ENCODE measurements at regions not wholly inside any gene's neighbourhood (a gene's known extent, or its start where the extent isn't known, plus 50 kb on each side); places are given as distances from the start of the nearest gene placed in this dataset.
"Not testable (repeated sequence)": the region's sequence is repeated elsewhere in the genome, so short reads cannot be mapped to it uniquely, and the experiment has no call there.

- no peak for DNase-seq
Observed at GRCh38 chr14:84420221-84420620, 1109.7 kb upstream of the FLRT2 start.

DNA sequence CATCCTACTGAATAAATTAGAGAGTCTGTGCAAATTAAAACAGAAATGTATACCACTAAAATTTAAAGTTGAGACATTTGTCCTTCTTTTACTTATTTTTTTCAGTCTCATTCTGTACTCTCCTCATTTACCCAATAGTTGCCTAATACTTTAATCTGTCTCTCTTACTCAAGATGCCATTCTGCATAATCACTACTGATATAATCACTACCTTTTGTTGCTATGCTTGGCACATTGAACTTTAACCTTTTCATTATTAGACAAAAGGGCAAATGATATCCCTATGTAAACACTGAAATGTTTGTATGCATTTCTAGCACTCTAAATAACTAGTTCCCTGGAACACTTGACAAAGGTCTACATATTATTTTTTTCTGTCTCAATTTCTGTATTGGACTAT is 1108.3 kb upstream of the FLRT2 start:
- no peak for DNase-seq

DNA sequence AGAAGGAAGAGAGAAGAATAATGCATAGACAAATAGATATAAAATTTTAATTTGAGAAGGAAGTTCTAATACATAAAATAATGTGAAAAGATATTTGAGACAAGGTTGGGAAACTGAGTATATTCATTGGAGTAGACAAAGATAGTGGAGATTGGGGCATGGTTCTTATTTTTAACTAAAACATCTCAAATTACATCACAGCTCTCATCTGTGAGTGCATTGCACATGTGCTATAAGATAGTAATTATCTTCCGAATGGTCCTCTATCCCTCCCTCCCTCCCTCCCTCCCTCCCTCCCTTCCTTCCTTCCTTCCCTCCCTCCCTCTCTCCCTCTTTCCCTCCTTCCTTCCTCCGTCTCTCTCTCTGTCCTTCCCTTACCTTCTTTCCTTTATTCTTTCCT is 1104.0 kb upstream of the FLRT2 start:
- DNase-seq = no peak

DNA sequence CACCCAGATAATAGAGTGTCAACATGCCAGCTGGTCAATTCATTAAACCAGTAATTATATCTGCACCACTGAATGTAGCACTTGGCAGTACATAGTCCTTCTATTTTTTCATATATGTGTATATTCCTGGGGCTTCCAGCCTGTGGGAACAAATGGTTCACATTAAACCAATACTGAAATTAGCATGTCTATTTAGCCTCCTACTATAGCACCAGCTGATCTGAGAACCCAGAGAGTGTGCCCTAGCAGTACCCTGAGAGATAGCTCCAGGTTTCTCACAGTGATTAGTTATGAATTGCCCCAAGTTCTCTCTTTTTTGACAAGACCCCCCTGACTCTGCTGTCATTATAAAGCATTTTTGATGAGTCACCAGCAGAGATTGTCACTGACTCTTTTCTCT is 1097.3 kb upstream of the FLRT2 start:
- DNase-seq = no peak

- DNase-seq = no peak
Observed at GRCh38 chr14:84433961-84434360, 1096.0 kb upstream of the FLRT2 start.

- no peak for DNase-seq
Observed at GRCh38 chr14:84435820-84436324, 1094.1 kb upstream of the FLRT2 start.

GRCh38 chr14:84436528-84436927 is 1093.4 kb upstream of the FLRT2 start:
- DNase-seq = no peak

DNA sequence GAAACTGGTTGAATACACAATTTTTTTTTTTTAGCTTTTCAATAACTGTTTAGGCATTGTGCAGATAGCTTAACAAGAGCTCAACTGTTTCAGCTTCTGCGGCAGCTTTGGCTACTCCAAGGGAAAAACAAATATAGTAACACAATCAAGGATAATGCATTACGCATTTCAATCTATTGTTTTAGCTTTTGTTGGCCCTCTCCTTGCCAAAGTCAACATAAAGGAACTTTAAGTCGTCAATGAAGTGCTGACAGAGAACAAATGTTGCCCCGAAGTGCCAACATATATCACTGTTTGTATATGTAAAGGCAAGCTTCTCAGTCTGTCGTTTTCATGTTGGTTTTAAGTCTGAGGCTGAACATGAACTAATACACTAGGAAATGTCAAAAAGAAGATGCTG is 1087.4 kb upstream of the FLRT2 start:
- no peak for DNase-seq

- DNase-seq = no peak
Observed at GRCh38 chr14:84445486-84445885, 1084.5 kb upstream of the FLRT2 start.

DNA sequence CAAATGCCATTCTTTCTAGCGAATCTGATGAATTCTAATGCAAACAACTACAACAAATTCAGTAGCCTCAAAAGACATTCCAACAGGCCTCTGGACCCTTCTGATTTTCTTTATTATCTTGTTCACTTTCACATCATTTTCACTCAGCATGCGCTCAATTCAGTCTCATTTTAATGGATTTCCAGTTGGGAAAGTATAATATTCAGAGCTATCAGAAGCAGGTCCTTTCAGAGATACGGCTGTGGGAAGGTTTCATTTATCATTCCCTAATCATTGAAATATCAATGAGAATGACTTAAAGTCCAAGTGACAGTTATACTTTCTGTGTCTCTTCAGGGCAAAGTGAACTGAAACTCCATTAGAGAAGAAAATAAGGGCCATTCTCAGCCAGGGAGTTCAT is 1083.7 kb upstream of the FLRT2 start:
- DNase-seq = no peak

- DNase-seq = no peak
Observed at GRCh38 chr14:84453307-84453950, 1076.5 kb upstream of the FLRT2 start.

- no peak for DNase-seq
Observed at GRCh38 chr14:84454114-84454513, 1075.8 kb upstream of the FLRT2 start.

- DNase-seq = no peak
Observed at GRCh38 chr14:84456946-84457345, 1073.0 kb upstream of the FLRT2 start.

GRCh38 chr14:84458881-84459280 is 1071.1 kb upstream of the FLRT2 start:
- no peak for DNase-seq

DNA sequence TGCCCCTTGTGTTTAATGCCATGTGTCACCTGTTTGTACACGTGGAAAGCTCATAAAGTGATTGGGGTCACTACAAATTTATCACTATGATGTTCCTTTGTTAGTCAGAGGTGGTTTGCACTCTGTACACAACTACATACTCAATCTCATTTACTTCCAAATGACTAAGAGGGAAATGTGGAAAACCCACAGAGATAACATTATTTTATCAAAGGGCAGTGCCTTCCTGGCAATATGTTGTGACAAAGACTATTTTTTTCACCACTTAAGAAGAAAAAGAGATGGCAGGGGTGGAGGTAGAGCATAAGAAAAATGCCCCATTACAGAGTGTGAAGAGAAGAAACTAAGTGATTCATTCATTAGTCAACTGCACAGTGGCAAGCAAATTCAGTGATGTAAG is 1064.1 kb upstream of the FLRT2 start:
- DNase-seq = no peak

GRCh38 chr14:84468153-84468552 is 1061.8 kb upstream of the FLRT2 start:
- no peak for DNase-seq

DNA sequence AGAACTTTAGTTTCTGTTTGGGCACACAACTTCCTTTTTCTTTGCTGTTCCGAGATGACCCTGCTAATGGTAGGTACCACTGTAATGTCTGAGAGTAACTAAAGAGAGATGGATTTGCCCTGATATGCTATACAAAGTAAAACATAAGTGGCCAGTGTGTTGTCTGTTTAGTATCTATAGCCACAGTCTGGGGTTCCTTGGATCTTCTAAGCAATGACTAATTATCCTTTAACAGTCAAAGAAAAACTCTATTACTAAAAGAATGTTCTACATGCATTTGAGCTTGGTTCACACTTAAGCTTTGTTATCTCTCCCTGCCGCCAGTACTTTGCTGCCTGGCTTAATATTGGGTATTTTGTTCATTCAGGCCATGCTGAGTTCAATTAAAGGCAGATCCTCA is 1051.9 kb upstream of the FLRT2 start:
- DNase-seq = no peak

DNA sequence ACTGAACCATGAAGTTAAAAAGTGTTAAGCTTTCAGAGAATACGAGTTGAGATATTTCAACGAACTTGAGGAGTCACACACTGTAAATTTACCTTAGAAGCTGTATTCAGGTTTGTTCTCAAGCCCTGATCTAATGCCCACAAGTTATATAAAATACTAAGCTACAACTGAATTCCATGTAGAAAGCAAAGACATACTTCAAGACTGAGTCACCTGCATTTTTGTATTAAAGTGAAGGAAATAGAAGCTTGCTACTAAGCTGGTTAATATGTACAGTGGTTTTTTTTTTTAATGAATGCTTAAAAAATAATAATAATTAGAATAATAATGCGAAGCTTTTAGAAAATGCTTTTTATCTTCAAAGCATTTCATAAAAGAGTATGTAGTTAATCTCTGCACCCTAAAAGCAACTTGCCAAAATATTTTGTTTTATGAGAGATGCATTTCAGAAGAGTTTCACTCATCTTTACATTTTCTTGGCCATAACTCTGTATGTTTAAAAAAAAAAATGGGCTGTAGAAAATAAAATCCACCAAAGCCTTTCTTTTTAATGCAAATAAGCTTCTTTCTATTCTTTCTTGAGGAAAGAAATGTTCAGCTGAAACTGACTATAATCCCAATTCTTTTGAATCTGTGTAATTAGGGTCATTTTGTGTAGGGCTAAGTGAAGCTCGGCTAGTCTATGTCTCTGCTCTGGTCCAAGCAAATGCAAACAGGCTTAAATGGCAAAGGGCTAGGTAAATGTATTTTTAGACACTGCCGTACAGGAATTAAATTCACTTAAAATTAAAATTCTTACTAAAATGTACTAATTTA is 1047.5 kb upstream of the FLRT2 start:
- DNase-seq = no peak

DNA sequence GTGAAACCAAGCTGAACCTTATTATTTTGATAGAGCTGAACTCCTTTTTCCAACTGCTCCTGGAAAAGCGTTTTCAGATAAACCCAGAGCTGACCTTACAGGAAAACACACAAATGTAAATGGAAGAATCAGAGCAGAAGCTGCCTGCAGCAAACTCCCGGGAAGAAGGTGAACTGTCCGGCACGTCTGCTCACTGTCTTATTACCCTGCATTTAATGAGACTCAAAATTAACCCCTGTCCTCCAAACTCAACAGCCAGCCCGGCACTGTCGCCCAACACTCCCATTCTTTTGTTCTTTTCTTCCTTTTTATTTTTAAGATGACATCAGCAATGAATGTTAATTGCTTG is 1046.9 kb upstream of the FLRT2 start:
- no peak for DNase-seq

DNA sequence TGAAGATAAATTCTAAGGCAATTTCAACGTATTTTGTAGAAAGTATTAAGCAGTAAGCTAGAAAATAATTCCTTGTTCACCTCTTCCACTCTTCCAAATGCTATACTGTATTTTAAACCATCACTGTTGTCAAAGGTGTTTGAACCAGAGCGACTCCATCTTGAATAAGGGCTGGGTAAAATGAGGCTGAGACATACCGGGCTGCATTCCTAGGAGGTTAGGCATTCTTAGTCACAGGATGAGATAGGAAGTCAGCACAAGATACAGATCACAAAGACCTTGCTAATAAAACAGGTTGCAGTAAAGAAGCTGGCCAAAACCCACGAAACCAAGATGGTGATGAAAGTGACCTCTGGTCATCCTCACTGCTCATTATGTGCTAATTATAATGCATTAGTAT is 1045.7 kb upstream of the FLRT2 start:
- DNase-seq = not testable (repeated sequence)

- DNase-seq = no peak
Observed at GRCh38 chr14:84485036-84485435, 1044.9 kb upstream of the FLRT2 start.

GRCh38 chr14:84490081-84490480 is 1039.9 kb upstream of the FLRT2 start:
- DNase-seq = no peak

GRCh38 chr14:84492685-84493084 is 1037.3 kb upstream of the FLRT2 start:
- DNase-seq = no peak

DNA sequence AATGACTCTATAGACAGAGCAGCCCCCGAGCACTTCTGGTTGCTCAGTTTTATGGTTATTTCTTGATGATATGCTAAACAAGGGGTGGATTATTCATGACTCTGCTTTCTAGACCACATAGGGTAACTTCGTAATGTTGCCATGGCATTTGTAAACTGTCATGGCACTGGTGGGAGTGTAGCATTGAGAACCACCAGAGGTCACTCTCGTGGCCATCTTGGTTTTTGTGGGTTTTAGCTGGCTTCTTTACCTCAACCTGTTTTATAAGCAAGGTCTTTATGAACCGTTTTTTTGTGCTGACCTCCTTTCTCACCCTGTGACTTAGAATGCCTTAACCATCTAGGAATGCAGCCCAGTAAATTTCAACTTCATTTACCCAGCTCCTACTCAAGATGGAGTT is 1036.2 kb upstream of the FLRT2 start:
- DNase-seq = no peak

GRCh38 chr14:84496677-84497076 is 1033.3 kb upstream of the FLRT2 start:
- no peak for DNase-seq
